Ishikawa (cell line): ENCODE measurements at regions not wholly inside any gene's neighbourhood (a gene's known extent, or its start where the extent isn't known, plus 50 kb on each side); places are given as distances from the start of the nearest gene placed in this dataset.

ENCODE experiments used
- EP300 ChIP-seq: IDR thresholded peaks from 2 replicates; pipeline ENCODE4 v1.6.1; 2012; ENCODE audit warnings: borderline replicate concordance
- RAD21 ChIP-seq: IDR thresholded peaks from 2 replicates; pipeline ENCODE4 v1.6.1; 2012; ENCODE audit warnings: low read depth

DNA sequence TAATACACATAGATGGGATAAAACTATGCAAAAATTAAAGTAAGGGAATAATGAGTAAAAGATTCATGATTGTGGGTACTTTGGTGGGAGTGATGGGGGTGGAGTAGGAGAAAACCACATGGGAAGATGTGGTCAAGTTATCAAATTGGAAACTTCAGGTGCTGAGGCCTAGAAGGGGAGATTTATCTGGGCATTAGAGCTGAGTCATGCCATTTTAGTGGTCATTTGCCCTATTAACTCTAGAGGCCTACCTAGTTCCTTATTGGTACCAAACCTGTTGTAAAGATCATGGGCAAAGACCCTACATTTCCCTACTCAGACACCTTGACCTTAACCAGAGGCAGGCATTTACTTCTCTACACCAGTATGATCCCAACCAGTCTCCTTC, 125.9 kb upstream of the BCL6 start:
- TF ChIP-seq RAD21 = no peak
- TF ChIP-seq EP300 = no peak
